ENCODE measurements at regions not wholly inside any gene's neighbourhood (a gene's known extent, or its start where the extent isn't known, plus 50 kb on each side); places are given as distances from the start of the nearest gene placed in this dataset.
A peak's percentile ranks its signal among the peaks of the same experiment; 100 is the strongest.
"Not testable (repeated sequence)": the region's sequence is repeated elsewhere in the genome, so short reads cannot be mapped to it uniquely, and the experiment has no call there.

DNA sequence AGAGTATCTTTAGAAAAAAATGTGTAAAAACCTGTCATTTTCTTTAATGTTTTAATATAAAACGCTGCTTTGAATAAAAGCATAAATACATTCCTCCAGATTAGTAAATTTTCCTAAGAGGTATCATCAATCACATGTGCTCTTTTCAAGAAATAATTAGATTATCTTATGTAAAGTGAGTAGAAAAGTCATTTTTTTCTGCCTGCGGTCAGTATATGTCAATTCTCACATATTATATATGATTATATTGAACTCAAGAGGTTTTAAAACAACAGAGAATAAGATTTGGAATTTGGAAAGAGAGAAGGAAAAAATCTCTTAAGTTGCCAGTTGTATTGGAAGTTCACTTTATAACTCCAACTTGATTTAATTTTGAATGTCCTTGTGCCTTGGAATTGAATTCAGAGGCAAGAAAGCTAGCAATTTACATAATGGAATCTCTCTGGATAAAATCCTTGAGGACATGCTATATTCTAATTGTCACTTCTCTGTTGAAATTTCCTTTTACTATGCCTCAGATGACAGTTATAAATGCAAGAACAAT is 740.1 kb upstream of the SPRY2 start:
- no peak for DNase-seq

DNA sequence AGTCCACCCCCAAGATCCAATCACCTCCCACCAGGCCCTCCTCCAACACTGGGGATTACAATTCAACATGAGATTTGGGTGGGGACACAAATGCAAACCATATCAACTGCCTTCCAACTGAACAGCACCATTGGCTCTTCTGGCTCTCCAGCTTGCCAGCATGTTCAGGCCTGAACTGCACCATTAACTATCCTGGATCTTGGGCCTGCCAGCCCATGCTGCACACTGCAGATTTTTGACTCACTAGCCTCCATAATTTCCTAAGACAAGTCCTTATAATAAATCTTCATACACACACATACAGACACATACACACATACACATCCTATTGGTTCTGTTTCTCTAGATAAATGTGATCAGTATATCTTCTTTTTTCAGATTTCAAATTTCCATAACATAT is 737.1 kb upstream of the SPRY2 start:
- no peak for DNase-seq

DNA sequence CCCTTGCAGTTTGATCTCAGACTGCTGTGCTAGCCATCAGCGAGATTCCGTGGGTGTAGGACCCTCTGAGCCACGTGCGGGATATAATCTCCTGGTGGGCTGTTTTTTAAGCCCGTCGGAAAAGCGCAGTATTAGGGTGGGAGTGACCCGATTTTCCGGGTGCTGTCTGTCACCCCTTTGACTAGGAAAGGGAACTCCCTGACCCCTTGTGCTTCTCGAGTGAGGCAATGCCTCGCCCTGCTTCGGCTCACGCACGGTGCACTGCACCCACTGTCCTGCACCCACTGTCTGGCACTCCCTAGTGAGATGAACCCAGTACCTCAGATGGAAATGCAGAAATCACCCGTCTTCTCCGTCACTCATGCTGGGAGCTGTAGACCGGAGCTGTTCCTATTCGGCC is 728.9 kb upstream of the SPRY2 start:
- DNase-seq, result not testable (repeated sequence)

DNA sequence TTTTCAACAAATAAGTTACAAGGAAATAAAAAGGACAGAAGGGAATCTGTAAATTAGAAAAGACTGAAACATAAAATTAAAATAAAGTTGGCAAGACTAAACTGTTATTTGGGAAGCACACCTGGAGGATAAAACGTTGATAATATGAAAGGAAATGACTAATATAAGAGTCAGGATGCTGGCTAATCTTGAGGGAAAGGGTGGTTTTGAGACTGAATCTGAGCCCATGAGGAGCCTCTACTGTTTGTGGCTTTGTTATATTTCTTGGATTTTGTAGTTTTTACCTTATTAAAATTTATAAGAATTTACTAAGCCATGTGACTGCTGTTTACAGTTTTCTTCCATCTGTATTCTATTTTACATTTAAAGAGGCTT is 718.0 kb upstream of the SPRY2 start:
- no peak for DNase-seq

DNA sequence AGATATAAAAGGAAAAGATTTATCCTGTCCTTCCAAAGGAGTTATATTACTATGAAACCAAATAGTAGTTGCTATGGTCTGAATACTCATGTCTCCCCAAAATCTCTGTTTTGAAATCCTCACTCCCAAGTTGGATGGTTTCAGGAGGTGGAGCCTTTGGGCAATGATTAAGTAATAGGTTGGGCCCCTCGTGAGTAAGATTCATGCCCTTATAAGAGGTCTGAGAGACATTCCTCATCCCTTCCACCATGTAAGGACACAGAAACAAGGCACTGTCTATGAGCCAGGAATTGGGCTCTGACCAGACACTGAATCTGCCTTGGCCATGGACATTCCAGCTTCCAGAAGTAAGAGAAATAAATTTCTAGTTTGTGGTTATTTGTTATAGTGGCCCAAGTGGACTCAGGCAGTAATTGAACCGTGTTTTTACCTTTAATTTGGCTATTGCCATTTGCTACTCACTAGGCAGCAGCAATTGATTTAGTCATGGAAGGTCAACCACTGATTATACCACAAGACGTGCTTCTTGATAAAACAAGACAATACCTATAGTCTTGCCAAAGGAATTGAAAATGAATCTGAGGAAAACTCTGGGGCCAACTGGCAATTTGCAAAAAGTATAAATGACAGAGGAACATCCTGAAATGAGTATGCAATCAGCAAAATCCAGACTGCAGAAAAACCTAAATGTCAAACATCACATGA is 717.4 kb upstream of the SPRY2 start:
- no peak for DNase-seq

DNA sequence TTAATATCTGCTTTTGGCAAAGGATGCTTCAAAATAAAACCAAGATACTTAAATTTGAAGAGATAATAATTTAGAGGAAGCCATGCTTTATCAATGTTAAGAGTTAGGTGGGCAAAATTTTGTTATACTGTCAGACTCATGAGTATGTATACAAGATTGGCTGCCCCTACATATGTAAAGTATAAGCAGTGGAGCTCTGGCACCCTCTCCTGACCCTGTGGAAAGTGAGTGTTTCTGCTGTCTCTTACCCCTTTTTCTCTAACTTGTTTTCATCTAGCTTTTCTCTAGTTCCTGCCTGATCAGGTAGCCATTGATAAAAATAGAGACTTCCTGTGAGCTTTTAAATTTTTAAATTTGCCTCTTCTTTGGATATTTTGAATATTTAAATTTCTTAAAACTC is 710.9 kb upstream of the SPRY2 start:
- no peak for DNase-seq

DNA sequence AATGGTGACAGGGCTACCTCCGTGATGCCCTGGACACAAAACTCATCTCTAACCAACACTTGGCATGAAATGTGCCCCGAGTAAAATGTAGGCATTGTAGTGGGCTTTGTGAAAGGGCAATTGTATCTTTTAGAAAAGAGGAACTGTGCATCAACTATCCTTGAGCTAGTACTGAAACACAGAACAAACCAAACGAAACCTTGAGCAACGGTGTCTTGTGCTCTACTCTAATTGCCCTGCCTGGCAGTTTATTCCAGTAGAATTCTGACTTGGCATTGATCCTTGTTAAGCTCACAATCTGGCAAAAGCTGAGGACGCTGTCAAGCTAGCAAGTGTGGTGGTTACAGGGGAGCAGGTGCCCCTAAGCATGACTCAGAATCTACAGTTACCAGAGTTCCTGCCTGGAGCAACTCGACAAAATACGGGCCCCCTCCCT is 707.1 kb upstream of the SPRY2 start:
- no peak for DNase-seq

DNA sequence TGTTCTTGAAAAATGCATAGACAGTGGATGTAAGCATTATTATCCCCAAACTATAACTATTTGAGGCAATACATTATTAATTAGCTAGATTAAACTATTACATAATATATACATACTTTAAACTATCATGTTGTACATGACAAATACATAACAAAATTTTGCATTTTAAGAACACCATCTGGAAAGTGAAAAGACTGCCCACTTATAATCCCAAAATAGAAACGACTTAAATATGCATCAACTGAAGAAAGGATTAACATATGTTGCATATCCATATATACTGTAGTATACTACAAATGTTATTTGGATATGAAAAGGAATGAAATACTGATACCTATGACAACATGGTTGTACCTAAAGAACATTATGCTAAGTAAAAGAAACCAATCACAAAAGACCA is 700.8 kb upstream of the SPRY2 start:
- DNase-seq, result no peak

DNA sequence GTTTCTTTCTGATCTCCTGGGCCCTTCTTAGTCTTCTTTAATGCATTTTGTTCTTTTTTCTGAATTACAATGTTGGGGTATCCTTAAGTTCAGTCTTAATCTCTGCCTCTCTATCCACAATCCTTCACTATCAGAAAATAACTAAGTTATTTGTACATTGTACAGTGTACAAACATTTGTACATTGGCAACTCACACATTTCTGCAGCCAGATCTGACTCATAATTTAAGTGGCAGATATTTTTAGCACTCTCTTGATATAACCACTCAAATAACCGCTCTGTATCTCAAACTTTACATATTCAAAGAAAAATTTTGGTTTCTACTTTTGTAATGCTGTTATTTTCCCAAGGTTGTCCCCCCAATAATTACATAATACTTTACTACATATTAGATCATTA is 691.1 kb upstream of the SPRY2 start:
- no peak for DNase-seq

DNA sequence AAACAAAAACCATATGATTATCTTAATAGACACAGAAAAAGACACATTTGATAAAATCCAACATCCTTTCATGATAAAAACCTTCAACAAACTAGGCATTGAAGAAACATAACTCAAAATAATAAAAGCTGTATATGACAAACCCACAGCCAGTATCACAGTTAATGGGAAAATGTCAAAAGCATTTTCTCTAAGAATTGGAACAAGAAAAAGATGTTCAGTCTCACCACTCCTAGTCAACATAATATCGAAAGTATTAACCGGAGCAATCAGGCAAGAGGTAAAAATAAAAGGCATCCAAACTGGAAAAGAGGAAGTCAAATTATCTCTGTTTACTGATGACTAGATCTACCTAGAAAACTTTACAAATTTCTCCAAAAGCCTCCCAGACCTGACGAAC is 684.2 kb upstream of the SPRY2 start:
- no peak for DNase-seq

DNA sequence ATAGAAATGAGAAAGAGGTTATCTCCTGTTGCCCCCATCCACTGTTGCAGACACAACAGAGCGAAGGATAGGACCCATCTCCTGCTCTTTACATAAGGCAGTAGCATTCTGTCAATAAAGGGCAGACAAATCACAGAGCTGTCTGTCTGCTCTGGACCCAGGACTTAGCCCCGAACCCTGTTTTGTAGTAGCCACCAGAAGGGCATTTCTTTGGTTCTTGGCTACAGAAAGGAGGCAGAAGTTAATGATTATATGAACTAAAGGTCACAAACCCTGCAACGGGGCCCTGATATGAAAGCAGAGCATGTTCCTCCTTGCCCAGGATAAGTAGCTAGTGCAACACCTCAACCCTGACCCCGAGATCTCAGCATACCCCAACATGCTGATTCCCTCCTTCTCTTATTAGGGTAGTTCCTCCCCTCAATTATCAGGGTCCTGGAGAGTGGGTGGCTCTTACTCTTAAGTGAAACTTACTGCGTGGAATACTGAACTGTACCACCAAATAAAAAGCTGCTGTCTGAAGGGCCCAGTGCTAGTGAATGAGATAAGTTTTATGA is 680.4 kb upstream of the SPRY2 start:
- no peak for DNase-seq

DNA sequence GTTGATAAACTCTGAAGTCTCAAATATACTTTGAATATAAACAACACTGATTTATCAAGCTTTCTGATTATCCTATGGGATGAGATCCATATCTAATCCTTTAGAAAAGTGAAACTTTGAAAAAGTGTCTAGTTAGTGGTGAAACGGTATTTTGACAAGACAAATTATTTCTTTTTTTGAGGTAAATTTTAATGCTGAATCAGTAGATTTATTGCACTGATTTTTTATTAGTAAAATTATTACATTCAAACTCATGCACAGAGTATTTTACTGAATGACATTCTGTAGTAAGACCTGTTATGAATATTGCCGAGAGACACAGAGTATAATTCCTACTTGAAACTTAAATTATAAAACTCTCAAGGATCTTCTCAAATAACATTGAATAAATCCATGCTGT is 679.1 kb upstream of the SPRY2 start:
- DNase-seq, result no peak

DNA sequence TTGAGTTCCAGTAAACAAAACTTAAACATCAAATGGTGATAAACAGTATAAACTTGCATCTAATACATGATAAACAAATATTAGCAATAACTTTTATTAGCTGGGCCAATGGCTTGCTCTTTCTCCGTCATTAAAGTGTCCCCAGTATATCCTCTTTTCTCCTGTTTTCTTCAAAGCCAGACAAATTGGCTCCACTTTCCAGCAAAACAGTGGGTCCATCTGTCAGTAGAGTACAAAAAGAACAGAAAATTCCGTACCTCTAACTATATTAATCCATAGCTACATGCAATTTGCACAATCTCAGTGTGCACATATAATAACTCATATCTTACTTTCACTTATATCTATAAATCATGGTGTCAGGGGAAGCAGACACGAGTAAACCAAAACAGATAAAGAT is 678.0 kb upstream of the SPRY2 start:
- no peak for DNase-seq

DNA sequence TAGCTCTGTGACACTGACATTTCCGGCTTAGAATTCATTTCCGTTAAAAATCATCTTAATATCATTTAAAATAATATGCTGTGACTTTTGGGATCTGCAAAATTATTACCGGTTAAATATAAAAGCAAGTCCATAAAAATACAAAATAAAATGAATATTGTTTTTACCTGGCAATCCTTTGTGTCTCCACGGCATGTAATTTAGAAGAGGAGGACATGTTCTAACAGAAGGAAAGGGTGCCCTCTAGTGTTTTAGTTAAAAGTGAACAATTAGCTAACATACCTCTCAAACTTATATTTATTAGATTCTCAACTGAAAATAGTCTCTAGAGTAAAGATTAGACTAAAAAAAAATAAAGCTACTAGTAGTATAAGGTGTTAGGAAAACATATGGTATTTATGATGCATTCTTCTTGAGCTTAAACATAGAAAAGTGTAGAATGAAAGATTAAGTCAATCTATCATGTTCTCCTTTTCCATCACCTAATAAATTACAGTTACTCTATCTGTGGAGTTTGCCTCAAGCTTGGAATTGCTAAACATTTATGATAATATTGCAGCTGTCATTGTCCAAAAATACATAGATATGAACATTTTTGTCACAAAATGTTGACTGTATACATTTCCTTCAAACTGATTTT is 676.7 kb upstream of the SPRY2 start:
- peak; percentile 33 for DNase-seq

DNA sequence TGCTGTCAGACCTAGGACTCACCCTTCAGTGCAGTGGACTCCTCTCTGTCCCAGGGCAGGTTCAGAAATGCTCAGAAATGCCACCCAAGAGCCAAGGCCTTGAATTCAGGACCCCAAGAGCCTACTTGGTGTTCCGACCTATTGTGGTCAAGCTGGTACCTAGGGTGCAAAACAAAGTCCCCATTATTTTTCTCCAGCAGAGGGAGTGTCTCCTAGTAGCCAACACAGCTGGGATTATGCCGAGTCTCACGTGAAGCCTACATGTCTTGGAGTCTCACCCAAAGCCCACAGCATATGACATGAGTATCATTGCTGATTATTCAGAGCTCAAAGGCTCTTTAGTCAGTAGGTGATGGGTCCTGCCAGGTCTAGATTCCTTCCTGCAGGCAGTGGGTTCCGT is 671.1 kb upstream of the SPRY2 start:
- DNase-seq, result no peak

DNA sequence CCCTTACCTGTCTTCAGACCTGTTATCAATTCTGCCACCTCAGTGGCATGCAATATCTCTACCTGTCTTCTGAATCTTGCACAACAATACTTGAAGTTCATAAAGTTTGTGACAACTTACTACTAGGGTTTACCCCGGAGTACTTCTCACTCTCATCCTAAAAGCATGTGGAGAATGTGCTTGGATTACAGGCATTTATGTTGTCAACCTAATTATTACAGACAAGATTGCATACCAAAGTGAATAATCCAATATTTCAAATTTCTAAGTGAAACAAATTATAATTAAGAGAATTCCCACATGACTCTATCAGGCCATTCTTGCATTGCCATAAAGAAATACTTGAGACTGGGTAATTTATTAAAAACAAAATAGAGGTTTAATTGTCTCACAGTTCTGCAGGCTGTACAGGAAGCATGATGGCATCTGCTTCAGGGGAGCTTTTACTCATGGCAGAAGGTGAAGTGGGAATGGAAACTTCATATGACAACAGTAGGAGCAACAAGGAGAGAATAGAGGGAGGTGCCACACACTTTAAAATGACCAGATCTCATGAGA is 661.0 kb upstream of the SPRY2 start:
- DNase-seq, result no peak

DNA sequence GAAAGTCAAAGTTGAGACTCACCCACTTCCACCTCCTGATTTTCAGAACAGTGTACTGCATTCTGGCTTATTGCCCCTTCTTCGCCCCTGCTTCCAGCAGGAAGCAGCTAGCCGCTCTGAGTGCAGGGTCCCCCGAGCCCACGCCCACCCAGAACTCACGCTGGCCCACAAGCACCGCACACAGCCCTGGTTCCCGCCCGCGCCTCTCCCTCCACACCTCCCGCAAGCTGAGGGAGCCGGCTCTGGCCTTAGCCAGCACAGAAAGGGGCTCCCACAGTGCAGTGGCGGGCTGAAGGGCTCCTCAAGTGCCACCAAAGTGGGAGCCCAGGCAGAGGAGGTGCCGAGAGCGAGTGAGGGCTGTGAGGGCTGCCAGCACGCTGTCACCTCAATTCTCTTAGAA is 657.7 kb upstream of the SPRY2 start:
- DNase-seq, result not testable (repeated sequence)

DNA sequence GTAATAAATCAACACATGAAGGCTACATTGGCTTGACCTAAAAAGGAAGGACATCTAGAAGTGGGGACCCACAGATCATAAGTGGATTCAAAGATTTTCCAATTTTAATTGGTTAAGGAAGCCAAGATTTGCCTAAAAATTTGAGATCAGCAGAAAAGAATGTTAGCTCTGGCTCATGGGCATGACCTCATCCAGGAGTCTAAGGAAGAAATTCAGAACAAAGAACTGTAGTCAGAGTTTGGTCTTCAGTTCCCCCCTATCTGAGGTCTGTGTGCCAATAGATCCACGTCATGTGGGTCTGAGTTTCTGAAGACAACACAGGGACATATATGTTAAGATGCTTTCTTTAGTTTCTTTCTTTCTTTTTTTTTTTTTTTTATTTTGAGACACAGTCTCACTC is 648.8 kb upstream of the SPRY2 start:
- DNase-seq, result no peak

DNA sequence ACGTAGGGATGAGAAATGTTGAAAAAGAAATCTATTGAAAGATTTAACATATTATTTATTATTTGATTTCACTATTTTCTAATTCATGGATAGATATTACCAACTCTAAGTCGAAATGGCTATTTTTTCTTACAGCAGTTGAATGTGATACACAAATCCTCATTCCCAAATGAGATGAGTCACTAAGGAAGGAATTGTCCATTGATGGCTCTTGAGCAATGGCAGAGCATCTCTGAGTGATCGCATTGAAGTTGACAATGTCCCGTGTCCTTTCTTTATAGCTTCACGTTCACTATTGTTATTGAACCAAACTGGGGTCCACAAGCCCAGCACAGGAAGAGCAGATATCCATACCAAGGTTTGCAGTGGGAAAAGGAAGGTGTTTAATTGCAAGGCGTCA is 648.3 kb upstream of the SPRY2 start:
- DNase-seq, result no peak

DNA sequence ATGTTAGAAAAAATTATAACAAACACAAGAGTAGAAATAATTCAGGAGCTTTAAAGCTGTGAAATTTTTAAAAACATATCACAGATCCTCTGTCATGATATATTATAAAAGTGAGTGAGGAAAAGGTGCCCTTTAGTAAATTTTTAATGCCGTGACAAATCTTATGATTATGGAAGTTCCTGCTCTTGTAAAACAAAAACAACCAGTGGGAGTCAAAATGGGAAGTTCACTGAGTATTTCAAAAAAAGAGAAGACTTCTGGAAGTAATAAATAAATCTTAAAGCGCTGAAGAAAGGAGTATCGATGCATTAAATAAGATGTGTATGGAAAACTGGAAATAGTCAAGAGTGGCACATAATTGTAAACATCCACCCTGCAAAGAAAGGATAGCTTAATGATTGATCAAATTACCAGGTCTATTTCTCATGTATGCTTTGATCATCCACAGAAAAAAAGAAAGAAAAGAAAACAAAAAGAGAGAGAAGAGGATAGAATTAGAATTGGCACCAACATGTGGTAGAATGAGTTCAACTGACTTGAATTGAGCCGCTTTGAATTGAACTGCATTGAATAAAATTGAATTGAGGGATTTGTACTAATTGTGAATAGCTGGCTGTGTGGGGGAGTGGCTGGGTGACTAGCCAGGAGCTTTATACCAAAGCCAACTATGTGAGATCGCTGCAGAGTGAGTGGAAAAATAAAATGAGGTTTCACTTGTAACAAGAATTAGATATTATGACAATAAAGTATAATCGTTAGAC is 647.6 kb upstream of the SPRY2 start:
- DNase-seq, result no peak

DNA sequence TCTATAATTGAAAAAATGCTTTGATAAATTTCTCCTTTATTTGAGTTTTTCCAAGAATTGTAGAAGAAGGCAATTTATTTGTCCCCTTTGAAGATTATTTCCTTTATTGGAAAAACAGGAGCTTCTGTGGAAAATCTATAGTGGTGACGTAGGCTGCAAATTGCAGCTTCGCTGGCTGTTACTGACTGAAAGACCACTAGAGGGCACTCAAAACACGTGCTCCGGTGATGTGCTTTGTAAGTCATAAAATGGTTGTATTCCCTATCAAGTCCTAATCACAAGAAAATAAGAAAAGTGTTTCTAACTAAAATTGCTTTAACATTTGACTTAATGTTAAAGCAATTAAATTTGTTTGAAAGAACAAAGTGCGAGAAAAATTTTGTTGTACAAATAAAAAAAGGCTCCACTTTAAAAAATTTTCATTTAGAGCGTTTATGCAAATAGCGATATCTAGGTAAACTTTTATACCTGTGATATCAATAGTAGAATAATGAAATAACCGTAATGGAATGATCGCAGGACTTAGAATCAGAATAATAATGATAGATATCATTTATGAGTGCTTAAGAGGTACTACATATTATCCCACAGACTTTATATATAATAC is 638.2 kb upstream of the SPRY2 start:
- peak; percentile 56 for DNase-seq

DNA sequence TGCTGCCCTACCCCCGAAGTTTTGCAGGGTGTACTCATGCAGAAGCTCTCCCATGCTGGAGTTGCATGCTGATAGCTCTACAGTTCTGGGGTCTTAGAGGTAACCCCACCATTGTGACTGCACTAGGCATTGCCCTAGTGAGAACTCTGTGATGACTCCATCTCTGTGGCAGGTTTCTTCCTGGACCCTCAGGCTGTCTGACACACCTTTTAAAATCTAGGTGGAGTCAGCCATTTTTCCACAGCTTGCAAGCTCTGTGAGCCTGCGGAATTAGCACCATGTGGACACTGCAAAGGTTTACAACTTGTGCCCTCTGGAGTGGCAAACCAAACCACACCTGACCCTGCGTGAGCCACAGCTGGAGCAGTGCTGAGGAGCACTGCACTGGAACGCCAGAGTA is 636.2 kb upstream of the SPRY2 start:
- no peak for DNase-seq

DNA sequence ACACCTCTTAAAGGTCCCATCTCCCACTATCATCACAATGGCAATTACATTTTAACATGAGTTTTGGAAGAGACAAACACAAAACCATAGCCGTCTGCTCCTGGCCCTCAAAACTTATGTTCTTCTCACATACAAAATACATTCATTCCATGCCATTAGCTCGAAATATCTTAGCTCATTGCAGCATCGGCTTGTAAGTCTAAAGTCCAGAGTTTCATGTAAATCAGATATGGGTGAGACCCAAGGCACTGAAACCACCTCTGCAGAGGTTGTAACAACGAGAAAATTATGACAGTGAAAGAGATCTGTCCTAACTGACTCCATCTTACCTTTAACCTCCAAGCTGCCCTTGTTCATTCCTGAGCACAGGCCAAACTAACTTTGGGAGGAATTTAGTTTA is 635.0 kb upstream of the SPRY2 start:
- no peak for DNase-seq

Data from retina (tissue), 1 donor.